ENCODE measurements at regions not wholly inside any gene's neighbourhood (a gene's known extent, or its start where the extent isn't known, plus 50 kb on each side); places are given as distances from the start of the nearest gene placed in this dataset.

DNA sequence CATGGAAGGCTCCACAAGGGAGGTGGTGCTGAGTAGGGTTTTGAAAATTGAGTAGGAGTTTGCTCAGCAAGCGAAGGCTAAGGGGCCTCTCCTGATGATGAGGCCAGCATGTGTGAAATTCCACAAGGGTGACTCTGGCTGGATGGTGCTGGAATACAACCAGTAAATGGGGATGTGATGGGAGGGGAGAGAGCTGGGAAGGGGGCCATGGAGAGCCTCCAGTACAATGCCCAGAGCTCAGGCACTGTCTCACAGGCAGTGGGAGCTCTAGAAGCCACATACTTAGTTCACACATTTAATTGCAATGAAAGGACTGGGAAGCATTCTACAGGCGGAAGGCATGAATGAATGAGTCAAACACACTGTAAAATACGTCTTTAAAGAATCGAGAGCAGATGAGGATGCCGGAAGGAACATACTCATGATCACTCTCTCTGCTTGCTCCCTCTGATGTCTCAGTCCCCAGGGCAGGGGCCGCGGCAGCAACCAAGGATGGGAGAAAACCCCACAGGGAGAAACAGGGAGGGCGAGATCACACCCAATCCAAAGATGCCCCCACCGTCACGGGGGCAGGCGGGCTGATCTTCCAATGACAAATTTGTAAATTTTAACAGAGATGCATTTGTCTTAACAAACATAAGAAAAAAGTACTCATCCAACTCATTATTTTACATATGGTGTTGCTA is 261.0 kb downstream of the NSG2 start:
- no peak overlapping the region for H3K27ac ChIP-seq
- TF ChIP-seq, protein P1, sequence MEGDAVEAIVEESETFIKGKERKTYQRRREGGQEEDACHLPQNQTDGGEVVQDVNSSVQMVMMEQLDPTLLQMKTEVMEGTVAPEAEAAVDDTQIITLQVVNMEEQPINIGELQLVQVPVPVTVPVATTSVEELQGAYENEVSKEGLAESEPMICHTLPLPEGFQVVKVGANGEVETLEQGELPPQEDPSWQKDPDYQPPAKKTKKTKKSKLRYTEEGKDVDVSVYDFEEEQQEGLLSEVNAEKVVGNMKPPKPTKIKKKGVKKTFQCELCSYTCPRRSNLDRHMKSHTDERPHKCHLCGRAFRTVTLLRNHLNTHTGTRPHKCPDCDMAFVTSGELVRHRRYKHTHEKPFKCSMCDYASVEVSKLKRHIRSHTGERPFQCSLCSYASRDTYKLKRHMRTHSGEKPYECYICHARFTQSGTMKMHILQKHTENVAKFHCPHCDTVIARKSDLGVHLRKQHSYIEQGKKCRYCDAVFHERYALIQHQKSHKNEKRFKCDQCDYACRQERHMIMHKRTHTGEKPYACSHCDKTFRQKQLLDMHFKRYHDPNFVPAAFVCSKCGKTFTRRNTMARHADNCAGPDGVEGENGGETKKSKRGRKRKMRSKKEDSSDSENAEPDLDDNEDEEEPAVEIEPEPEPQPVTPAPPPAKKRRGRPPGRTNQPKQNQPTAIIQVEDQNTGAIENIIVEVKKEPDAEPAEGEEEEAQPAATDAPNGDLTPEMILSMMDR (IDR thresholded peaks at IDR 0.05; ENCODE audit: low read depth, low read length, missing control alignments), result no peak
- H3K4me3 ChIP-seq (ENCODE audit: low read depth, low read length), result no peak overlapping the region
- no peaks in the 10 kb centered on the region for H3K27me3 ChIP-seq (replicated peaks)
- H3K36me3 ChIP-seq (replicated peaks), result no peaks in the 10 kb centered on the region
- in situ Hi-C loops (cut with HindIII; ENCODE audit: low pct_ligation_motif_present, low sequenced_read_pairs), result no loop called here
- no peak for DNase-seq

DNA sequence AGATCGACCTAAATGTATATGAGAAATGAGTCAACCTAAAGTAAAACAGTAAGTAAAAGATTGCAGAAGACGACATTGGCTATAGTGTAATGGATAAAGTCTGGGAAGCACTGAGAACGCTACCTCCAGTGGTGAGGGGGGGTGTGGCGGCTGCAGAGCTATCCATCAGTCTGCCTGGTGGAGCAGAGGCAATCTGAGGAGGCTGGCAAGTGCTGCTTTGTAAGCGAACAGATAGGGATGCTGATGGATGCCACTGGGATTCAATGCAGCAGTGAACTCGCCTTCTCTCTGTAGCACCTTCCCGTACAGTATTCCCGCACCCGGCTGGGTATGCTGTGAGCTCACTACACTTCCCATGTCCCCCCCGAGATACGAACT is 261.5 kb downstream of the NSG2 start:
- Histone ChIP-seq H3K27ac (no peak overlapping the region), H3K36me3 (replicated peaks) (no peaks in the 10 kb centered on the region), H3K27me3 (replicated peaks) (no peaks in the 10 kb centered on the region), H3K4me3 (ENCODE audit: low read depth, low read length) (no peak overlapping the region)
- TF ChIP-seq, protein P1 (IDR thresholded peaks at IDR 0.05; ENCODE audit: low read depth, low read length, missing control alignments), result no peak
- DNase-seq, result no peak
- in situ Hi-C loops (cut with HindIII; ENCODE audit: low pct_ligation_motif_present, low sequenced_read_pairs), result no loop called here

DNA sequence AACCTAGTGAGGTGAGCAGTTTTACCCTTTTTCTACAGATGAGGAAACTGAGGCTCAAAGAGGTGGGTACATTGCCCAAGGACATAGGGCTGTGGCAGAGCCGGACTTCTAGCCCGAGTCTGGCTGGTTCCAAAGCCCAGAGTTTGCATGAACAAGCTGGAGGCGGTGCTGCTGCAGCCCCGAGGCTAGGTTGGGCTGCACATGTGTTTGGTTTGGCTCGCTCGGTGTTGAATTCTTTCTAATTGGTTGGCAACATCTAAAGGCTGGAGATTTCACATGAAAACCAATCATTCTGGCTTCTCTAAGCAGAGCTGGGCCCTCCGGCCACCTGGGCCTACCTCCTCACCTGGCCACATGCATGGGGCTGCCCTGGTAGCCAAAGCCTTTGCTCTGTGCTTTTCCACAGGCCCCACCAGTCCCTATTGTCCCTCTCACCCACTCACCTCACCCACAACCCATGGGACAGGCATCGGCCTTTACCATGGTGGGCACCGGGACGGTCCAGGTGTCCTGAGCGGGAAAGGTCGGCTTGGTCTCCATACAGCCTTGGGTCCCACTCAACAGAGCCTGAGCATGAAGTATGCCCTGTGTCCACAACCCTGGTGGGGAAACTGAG is 262.3 kb downstream of the NSG2 start:
- DNase-seq, result no peak
- no peak overlapping the region for H3K27ac ChIP-seq
- in situ Hi-C loops (cut with HindIII; ENCODE audit: low pct_ligation_motif_present, low sequenced_read_pairs), result no loop called here
- H3K4me3 ChIP-seq (ENCODE audit: low read depth, low read length), result no peak overlapping the region
- TF ChIP-seq, protein P1 (IDR thresholded peaks at IDR 0.05; ENCODE audit: low read depth, low read length, missing control alignments), result no peak
- H3K36me3 ChIP-seq (replicated peaks), result no peaks in the 10 kb centered on the region
- no peaks in the 10 kb centered on the region for H3K27me3 ChIP-seq (replicated peaks)

DNA sequence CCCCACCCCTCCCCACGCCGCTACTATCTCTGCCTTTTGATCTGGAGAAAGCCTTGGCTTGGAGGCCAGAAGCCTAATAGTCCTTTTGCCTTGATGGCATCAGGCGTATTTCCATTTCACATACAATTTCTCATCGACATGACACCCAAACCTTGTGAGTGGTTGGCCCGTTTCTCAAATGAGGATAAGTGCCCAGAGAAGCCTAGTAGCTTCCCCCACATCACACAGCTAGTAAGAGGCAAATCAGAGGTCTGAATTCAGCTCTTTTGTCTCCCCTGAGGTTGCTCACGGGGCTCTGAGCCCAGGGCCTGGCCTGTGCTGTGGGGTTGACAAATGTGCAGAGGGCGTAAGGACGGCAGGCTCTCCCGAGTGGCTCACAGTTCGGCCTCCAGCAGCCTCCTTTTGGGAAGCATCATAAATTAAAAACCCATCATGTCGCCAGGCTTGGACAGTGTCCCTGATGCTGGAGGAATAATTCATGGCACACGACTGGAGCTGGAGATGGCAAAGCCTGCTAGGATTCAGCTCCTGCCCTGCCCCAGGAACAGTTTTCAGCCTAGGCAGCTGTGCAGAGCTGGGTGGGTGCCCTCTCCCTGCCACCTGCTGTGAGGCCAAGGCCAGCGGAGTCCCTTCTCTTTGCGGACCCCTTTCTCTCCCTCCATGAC is 263.8 kb downstream of the NSG2 start:
- TF ChIP-seq, protein P1 (IDR thresholded peaks at IDR 0.05; ENCODE audit: low read depth, low read length, missing control alignments), result no peak
- H3K27me3 ChIP-seq (replicated peaks), result no peaks in the 10 kb centered on the region
- H3K36me3 ChIP-seq (replicated peaks), result no peaks in the 10 kb centered on the region
- no peak for DNase-seq
- no peak overlapping the region for H3K27ac ChIP-seq
- no peak overlapping the region for H3K4me3 ChIP-seq (ENCODE audit: low read depth, low read length)
- in situ Hi-C loops (cut with HindIII; ENCODE audit: low pct_ligation_motif_present, low sequenced_read_pairs), result no loop called here

DNA sequence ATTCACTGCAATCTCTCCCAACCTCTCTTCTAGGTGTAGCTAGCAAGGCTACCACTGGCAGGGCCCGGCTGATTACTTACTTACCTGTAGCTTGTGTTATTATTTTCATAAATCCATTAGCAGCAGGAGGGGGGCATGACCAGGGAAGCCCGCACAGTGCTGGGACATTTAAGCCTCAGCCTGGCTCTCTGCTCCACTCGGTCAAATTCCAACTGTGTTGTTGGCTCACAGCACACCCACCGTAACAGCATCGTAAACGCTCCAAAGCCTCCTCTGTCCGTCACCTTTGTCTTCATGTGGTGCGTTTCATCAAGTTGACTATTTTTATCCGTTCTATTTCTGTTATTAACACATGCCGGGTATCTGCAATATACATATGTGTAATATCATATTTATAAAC is 264.7 kb downstream of the NSG2 start:
- no peak for DNase-seq
- H3K27ac ChIP-seq, result no peak overlapping the region
- TF ChIP-seq, protein P1 (IDR thresholded peaks at IDR 0.05; ENCODE audit: low read depth, low read length, missing control alignments), result no peak
- no peaks in the 10 kb centered on the region for H3K27me3 ChIP-seq (replicated peaks)
- H3K4me3 ChIP-seq (ENCODE audit: low read depth, low read length), result no peak overlapping the region
- in situ Hi-C loops (cut with HindIII; ENCODE audit: low pct_ligation_motif_present, low sequenced_read_pairs), result no loop called here
- H3K36me3 ChIP-seq (replicated peaks), result no peaks in the 10 kb centered on the region

Measured in brain microvascular endothelial cell (primary cell).